HG02852 (cell line): ENCODE measurements at regions not wholly inside any gene's neighbourhood (a gene's known extent, or its start where the extent isn't known, plus 50 kb on each side); places are given as distances from the start of the nearest gene placed in this dataset.
"Not testable (repeated sequence)": the region's sequence is repeated elsewhere in the genome, so short reads cannot be mapped to it uniquely, and the experiment has no call there.

Experiments used
- ATAC-seq: cut with Tn5 transposase; IDR thresholded peaks from one replicate; pipeline ENCODE4 v1.9.1; 2021; ENCODE audit warnings: mild to moderate bottlenecking, moderate library complexity; ENCODE audit not compliant: unreplicated experiment

DNA sequence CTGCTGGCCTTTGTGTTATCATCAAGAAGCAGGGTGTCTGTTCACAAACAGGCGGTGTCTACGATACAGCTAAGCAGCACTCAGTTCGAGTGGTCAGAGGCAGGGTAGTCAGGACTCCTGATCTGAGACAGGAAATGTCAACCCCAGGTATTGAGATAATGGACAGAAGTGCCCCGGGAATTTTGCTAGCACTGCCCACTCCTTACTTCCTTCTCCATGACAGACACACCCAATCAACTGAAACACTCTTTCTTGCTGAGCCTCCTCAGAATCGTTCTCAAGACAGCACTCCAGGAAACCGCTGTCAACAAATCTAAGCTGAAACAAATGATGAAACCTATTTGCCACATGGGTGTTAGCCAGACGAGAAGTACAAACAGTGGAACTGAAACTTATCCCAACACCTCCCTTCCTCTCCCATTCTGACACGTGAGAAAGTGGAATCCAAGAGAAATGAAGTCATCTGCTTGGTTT is 109.3 kb downstream of the GTF2IRD2B start:
- ATAC-seq, result not testable (repeated sequence)

DNA sequence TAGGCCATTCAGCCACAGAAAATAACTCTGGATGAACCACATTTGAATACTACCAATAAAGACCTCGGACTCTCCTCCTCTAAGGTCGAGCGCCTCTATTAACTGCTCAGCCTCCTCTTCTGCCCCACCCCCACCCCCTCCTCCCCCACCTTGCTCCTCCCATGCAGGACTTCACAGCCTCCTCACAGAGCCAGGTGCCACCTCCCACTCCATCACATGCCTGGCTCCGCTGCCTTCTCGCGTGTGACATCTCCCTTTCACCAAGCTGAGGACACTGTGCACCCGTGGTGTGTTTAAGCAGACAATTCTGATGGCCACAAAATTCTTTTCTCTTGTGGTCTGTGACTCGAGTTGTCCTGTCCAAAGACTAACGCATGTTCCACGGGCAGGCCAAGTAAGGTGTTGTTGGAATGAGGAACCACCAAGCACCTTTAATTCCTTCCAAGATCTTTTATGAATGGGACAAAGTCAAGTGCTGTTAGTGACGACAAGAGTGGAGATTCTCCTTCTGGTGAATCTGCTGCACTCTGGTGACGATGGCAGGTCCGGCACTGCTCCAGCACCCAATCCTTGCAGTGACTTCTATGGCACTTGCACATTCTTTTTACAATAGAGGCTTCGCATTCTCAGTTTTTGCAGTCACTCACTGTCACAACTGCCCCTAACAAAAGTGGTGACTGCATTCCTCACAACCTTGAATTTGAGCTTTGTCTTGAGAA is 113.1 kb downstream of the GTF2IRD2B start:
- ATAC-seq, result not testable (repeated sequence)

DNA sequence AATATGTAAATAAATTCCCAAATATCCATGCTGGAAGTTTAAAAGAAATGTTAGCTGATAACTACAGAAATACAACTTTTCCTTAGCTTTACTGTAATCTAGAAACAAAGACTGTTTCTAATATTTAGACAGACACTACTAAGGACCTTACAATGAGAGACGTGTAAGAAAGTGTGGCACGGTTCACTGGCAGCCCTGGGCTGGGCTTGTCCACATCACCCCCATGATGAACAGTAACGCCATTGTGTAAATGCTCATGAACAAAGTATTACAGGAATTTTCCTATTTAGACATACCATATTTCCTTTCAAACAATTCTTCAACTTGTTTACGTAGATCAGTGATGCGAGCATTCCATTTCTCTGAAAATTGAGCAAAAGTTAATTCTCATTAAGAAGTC is 123.1 kb downstream of the GTF2IRD2B start:
- ATAC-seq, result not testable (repeated sequence)

DNA sequence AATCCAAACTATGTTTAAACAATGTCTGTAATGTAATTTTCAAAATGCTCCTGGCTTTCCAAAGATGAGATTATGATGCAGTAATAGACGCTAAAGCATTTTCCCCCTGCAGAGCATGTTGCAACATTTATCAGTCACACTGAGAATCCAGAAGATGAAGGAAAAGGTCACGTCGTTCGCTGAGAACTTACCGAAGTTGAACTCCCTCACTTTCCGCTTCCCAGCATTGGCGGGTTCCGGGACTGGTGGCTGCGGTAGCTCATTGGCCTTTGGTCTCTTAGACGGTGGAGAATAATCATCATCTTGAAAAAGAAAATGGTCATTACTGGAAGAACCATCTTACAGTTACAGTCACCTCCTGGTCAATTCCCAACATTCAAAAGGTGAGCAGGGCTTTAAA is 124.6 kb downstream of the GTF2IRD2B start:
- not testable (repeated sequence) for ATAC-seq

DNA sequence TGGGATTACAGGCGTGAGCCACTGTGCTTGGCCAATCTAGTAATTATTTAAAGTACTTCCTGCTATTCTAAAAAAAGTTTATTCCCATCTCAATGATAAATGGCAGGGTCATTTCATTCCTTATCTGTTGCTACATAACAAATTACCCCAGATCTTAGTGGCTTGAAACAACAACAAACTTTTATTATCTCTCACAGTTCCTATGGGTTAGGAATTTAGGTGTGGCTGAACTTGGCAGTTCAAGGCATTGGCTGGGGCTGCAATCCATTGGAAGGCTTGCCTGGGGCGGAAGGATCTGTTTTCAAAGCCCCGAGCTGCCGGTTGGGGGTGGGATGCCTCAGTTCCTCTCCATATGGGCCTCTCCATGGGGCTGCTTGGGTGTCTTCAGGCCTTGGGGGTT is 133.7 kb downstream of the GTF2IRD2B start:
- ATAC-seq, result not testable (repeated sequence)

DNA sequence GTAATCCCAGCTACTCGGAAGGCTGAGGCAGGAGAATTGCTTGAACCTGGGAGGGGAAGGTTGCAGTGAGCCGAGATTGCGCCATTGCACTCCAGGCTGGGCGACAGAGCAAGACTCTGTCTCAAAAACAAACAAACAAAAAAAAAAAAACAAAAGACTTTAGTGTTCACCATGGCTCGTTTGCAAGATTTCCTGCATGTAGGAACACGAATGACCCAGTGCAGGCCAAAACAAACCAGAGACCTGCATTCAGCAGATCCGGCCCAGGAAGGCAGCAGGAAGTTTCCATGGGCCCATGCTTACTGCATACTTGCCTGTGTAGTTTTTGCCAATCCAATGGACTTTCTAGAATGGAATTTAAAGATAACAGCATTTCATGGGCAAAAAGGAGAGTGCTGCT is 137.2 kb downstream of the GTF2IRD2B start:
- not testable (repeated sequence) for ATAC-seq

DNA sequence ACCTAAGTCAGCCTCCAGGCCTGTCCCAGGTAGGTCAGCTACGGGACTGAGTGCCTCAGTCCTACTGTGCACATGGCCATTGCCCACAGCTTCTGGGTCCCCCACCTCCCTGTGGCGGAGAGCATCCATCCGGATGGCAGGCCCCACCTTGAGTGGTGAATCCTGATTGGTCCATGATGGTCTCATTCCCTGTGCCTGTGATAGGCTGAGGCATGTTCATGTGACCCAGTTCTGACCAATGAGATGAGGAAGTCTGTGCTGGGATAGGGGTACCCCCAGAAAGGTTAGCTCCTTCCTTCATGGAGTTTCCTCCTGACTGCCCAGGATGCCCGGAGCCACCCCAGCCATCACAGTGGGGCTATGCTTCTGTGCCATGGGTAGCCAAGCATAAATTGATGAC is 138.2 kb downstream of the GTF2IRD2B start:
- not testable (repeated sequence) for ATAC-seq

DNA sequence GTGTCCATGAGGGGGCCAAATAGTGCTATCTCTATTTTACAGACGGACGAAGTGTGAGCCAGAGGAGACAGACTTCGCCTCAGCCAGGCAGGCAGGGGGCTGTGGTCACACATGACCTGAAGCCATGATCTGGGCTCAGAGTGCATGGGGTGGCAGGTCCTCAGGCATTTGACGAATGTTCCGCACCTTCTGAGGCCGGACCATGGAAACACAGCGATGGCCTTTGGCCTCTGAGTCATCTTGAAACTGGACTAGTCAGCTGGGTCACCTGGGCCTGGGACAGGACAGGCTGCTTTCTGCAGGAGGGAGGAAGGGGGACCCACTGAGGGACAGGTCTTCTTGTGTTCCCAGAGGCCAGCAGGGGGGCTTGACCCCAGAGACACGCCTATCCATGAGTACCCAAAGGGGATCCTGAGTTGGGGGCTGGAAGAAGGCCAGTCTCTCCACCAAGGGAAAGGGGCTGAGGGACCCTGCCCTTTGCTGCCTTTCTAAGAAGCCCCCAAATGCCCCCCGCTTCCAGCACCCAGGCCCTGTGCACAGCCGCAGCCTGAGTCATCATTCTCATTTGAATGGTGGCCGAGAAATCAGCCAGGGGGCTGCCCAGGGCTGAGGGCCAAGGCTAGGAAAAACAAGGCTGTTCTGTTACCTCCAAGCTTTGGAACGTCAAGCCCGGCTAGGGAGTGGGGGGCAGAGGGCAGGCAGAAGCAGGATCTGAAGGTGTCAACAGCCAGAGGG is 142.9 kb downstream of the GTF2IRD2B start:
- not testable (repeated sequence) for ATAC-seq

DNA sequence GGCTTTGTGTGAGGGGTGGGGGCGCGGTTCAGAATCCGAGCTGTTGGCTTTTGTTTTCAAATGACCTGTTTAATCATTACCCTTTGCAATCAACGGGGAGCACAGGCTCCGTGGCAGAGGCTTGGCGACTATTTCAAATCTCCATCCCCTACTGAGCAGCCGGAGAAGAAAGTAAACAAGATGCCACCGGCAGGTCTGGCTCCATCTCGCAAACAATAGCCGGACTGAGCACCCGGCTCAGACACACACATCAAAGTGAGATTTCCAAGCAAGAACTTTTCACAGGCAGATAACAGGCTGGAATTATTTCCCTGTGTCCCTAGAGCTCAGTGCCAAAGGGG is 143.4 kb downstream of the GTF2IRD2B start:
- not testable (repeated sequence) for ATAC-seq

DNA sequence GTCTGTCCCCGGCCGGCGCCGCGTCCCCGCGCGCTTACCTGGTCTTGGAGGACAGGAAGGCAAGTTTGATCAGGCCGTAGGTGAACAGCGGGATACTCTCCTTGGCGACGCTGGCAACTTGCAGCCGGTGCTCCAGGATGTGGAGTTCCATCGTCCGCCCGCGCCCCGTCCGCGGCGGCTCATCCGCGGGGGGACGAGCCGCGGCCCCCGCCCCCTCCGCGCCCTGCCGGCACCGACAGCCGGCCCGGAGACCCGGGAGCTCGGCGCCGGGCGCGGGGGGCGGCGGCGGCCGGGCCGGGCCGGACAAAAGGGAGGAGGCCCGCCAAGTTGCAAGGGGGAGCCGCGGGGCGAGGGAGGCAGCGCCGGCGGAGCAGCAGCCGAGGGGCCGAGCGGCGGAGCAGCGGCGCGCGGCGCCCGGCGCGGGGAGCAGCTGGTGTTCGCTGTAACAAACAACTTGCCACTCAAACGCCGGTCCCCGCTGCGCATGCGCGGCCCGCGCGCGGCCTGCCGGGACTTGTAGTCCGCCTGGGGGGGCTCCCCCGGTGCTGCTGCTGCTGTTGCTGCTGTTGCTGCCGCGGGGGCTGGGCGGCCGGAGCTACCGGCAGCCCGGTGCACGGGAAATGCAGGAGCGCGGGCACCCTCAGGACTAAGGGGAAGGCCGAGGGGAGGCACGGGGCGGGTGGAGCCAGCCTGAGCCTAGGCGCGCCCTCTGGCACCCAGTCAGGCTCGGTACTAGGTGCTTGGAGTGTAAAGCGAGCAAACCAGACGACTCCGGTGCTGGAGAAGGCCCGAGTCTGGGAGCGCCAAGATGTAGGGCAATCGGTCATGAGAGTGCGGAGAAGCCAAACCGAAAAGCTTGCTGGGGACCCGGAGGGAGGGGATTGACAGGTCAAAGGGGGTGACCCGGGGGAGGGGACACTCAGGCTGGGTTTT is 145.1 kb downstream of the GTF2IRD2B start:
- ATAC-seq, result peak; percentile 92

DNA sequence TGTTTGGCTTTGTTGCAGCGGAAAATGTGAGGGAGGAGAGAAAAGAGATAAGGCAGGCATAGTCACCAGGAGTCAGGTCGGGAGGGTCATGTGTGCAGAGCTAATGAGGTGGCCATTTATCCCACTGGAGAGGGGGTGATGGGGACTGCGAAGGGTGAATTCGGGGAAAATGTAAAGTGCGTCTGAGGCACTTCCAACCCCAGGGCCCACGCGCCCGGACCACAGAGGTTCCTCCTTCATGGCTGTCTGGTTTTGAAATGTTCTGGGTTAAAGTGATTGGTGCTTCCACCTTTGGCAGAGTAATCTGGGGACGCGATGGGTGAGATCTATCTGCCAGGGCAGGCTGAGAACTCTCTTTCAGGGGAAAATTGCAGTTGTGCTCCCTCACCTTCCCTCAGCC is 145.9 kb downstream of the GTF2IRD2B start:
- ATAC-seq, result not testable (repeated sequence)

DNA sequence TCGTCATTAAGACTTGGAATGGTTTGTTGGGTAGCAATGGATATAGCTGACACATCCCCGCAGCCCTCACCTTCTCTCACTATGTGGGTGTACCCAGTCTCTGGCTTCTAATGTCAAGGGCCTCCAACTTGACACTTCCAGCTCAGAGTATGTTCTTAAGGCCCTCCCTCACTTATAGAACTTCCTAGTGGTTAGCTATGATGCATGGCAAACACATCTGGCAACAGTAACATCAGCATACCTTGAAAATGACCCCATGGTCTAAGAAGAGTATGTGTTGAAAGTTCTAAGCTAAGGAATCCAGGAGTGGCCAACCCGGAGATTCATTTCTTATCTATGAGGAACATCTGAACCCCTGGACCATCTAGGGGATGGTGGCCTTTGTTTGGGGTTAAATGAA is 151.2 kb downstream of the GTF2IRD2B start:
- ATAC-seq, result not testable (repeated sequence)

DNA sequence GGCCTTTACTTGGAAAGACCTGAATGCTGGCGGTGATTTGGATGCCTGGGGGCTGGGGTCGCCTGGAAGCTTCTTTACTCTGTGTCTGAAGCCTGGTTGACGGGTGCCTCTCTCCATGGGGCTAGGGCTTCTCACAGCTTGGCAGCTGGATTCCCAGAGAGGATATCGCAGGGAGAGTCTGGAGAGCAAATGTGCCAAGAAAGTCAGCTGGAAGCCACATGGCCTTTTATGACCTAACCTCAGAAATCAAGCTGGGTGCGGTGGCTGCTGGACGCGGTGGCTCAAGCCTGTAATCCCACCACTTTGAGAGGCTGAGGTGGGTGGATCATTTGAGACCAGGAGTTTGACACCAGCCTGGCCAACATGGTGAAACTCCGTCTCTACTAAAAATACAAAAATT is 147.2 kb upstream of the TRIM73 start:
- ATAC-seq, result not testable (repeated sequence)

DNA sequence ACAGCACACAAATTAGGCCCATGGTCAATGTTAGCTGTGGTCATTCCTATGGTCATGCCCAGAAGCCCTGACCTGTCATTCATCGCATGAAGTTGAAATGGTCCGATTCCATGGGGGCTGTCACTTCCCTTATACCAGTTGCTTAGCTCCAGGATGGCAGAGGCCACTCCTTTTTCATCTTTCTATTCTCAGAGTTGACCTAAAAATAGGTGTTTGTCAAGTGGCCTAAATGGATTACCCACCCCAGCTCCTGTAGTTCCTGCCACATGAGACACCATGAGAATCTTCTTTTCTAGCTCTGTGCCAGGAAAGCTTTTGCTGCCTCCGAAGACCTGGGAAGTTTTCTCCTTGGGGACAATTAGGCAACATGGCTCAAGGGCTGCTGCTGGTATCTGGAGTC is 141.2 kb upstream of the TRIM73 start:
- ATAC-seq, result not testable (repeated sequence)

DNA sequence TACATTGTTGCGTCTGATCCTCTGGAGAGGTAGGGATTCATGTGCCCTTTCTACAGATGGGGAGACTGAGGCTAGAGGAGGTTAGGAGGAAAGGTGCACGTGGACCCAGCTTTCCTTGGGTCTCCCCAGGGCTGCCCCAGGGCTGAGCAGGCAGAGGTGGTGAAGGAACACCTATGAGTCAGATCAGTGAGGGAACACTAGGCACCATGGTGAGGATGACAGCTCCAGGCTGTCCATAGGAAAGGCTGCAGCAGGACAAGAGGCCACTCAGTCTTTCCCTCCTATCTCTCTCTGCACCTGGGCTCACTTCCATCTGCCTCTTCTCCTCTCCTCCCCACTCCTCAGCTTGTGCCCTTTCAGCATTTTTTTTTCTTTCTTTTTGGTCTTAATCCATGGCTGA is 138.0 kb upstream of the TRIM73 start:
- not testable (repeated sequence) for ATAC-seq

DNA sequence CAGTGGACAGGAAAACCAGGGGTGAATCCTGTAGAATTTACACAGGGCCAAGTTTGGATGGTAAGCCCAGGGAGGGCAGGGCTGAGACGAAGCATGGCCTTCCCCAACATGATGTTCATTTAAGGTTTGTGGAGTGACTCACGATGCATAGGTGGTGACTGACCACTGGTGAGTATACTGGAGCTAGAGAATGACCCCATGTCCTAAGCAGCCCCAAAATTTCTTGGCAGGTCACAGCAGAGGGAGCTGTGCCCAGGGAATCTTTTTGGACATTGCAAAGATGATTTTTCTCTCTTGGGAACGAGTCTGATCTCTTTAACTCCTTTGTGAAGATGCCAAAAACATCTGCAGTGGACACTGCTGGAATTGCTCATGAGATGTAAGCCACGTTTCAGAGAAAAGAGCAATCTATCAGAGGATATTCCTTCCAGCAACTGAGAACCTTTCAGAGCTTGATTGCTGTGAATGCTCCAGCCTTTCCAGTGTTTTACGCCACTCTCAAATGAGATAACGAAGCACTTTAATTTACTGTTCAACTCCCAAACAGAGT is 135.9 kb upstream of the TRIM73 start:
- not testable (repeated sequence) for ATAC-seq

DNA sequence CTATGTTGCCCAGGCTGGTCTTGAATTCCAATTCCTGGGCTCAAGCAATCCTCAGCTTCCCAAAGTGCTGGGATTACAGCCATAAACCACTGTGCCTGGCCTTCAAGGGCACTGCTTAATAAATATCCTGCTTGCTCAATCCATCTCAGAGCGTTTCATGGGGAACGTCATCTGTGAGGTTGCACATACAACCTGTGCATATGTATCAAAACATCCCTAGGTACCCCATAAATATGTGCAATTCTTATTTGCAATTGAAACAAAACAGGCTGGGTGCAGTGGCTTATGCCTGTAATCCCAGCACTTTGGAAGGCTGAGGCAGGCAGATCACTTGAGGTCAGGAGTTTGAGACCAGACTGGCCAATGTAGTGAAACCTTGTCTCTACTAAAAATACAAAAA is 133.8 kb upstream of the TRIM73 start:
- ATAC-seq, result not testable (repeated sequence)

DNA sequence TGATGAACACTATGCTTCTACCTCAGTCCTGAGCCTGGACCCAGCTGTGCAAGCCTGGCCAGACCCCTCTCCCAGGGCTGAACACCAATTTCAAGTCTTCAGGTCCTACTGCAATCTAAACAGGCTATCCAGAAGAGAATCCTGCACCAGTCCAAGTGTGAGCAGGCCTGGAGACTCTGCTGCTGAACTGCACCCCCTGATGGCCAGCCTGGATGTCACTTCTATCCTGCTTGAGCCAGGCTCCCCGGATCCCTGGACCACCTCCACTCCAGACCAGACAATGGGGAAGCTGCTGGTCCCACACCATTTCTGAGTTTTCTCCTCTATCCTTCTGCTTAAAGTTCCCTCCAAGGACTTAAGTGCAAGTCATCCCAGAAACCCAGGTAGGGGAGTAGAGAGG is 127.3 kb upstream of the TRIM73 start:
- ATAC-seq, result not testable (repeated sequence)

DNA sequence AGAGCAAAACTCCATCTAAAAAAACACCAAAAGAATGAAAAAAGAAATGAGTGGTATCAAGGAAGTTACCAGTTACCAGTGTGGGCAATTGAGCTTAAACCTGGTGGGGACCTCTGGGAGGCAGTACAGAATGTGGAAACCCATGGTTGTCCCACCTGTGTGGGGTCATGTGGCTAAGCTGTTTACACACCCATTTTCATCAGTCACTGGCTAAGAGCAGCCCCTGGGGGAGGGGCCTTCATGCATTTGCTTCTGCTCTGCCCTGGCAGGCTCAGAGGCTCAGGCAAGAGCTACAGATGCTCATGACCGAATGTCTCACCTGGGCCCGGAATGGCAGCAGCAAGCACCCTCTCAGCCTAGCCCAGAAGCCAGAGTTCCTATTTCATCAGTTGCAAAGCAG is 126.3 kb upstream of the TRIM73 start:
- not testable (repeated sequence) for ATAC-seq

DNA sequence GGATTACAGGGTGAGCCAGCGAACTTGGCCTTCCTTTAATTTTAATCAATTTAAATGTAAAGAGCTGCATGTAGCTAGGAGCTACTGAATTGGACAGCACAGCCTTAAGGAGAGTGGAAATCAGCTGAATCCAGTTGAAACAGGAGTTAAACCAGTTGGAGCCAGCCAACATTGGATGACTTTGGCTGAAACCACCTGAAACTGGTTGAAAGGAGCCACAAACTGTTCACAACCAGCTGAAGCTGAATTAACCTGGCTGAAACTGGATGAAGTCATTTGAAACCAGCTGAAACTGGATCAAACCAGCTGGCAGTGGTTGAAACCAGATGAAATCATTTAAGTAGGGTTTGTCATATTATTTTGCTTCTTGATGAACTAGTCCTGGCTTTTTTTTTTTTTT is 121.3 kb upstream of the TRIM73 start:
- not testable (repeated sequence) for ATAC-seq
